Chondrocyte (in vitro differentiated cells): ENCODE measurements at regions not wholly inside any gene's neighbourhood (a gene's known extent, or its start where the extent isn't known, plus 50 kb on each side); places are given as distances from the start of the nearest gene placed in this dataset.
"Not testable (repeated sequence)": the region's sequence is repeated elsewhere in the genome, so short reads cannot be mapped to it uniquely, and the experiment has no call there.

Experiments
- DNase-seq: peaks from one replicate; pipeline ENCODE4 v3.0.0; 2021; ENCODE audit warnings: mixed read lengths, low spot score
- H3K27ac Mint-ChIP-seq: one replicate; pipeline ENCODE4 v1.8.0; 2021; ENCODE audit warnings: mild to moderate bottlenecking, moderate library complexity, mixed read lengths; ENCODE audit not compliant: unreplicated experiment
- H3K27me3 Mint-ChIP-seq: 2 replicates; pipeline ENCODE4 v1.8.0; 2021; ENCODE audit warnings: low read depth, mixed read lengths
- H3K36me3 Mint-ChIP-seq: 2 replicates; pipeline ENCODE4 v1.8.0; 2021; ENCODE audit warnings: low read depth, mixed read lengths
- H3K4me1 Mint-ChIP-seq: 2 replicates; pipeline ENCODE4 v1.8.0; 2021; ENCODE audit warnings: low read depth, mild to moderate bottlenecking, mixed read lengths
- H3K4me3 Mint-ChIP-seq: one replicate; pipeline ENCODE4 v1.8.0; 2021; ENCODE audit warnings: mild to moderate bottlenecking, moderate library complexity, mixed read lengths; ENCODE audit not compliant: unreplicated experiment
- H3K9me3 Mint-ChIP-seq: 2 replicates; pipeline ENCODE4 v1.8.0; 2021; ENCODE audit warnings: low read depth, mixed read lengths
- CTCF ChIP-seq: fragments of 200-600 bp; sonication (generic); IDR thresholded peaks from 2 replicates; pipeline ENCODE4 v1.5.0; 2021; ENCODE audit warnings: antibody characterized with exemption, mild to moderate bottlenecking, moderate library complexity

GRCh38 chr7:142508251-142508650, 241.0 kb upstream of the PRSS1 start:
- no peak for TF ChIP-seq CTCF
- no peaks in the 10 kb centered on the region for H3K36me3 Mint-ChIP-seq
- no peak overlapping the region for H3K4me3 Mint-ChIP-seq
- H3K27ac Mint-ChIP-seq, result no peak overlapping the region
- DNase-seq, result no peak
- H3K4me1 Mint-ChIP-seq, result no peaks in the 10 kb centered on the region
- peaks cover 60% of the 10 kb centered on the region for H3K27me3 Mint-ChIP-seq
- H3K9me3 Mint-ChIP-seq, result no peaks in the 10 kb centered on the region

DNA sequence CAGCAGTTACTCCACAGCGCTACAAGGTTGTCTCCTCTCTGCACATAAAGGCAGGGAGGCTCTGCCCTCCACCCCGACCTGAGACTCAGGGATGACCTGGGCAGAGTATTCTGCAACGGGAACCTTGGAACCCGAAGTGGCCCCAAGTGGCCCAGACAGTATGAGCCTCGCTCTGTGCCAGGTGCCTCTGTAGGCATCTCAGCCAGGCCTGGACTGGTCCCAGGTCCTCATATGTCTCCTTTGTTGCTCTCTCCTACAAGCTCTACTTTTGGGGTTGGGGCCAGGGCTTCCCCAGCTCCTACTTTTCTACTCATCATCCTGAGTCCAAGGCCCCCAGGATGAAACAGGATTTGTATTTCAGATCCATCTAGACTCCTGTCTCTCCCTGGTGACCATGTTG, 241.5 kb upstream of the PRSS1 start:
- H3K36me3 Mint-ChIP-seq, result no peaks in the 10 kb centered on the region
- DNase-seq, result no peak
- no peak for TF ChIP-seq CTCF
- H3K9me3 Mint-ChIP-seq, result no peaks in the 10 kb centered on the region
- no peak overlapping the region for H3K27ac Mint-ChIP-seq
- no peaks in the 10 kb centered on the region for H3K4me1 Mint-ChIP-seq
- H3K27me3 Mint-ChIP-seq, result peaks cover 61% of the 10 kb centered on the region
- no peak overlapping the region for H3K4me3 Mint-ChIP-seq

GRCh38 chr7:142507066-142507465, 242.2 kb upstream of the PRSS1 start:
- H3K27ac Mint-ChIP-seq, DNase-seq, H3K36me3 Mint-ChIP-seq, H3K9me3 Mint-ChIP-seq, H3K4me3 Mint-ChIP-seq, H3K4me1 Mint-ChIP-seq: not testable (repeated sequence)
- H3K27me3 Mint-ChIP-seq, result peaks cover 68% of the 10 kb centered on the region

DNA sequence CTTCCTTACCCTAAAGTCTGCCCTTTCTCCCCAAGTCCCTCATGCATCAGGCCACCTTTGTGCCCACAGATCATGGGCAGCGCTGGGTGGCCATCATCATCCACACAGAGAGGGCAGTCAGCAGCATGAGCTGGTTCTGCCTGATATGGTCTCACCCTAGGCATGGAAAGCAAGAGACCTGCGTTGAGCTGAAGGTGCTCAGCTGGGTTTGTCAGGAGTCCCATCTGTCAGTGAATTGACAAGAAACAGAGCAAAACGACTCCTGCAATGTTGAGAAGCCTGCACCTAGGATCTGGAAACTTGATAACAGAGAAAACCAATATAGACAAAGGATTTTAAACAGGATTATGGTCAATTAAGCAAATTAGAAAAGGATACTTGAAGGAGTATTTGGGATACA, 242.7 kb upstream of the PRSS1 start:
- H3K4me1 Mint-ChIP-seq, result no peaks in the 10 kb centered on the region
- no peak for TF ChIP-seq CTCF
- DNase-seq, result no peak
- H3K4me3 Mint-ChIP-seq, result no peak overlapping the region
- H3K9me3 Mint-ChIP-seq, result no peaks in the 10 kb centered on the region
- H3K27ac Mint-ChIP-seq, result no peak overlapping the region
- no peaks in the 10 kb centered on the region for H3K36me3 Mint-ChIP-seq
- peaks cover 72% of the 10 kb centered on the region for H3K27me3 Mint-ChIP-seq

- H3K27me3 Mint-ChIP-seq, result peaks cover 64% of the 10 kb centered on the region
- not testable (repeated sequence) for H3K27ac Mint-ChIP-seq, H3K9me3 Mint-ChIP-seq, H3K4me1 Mint-ChIP-seq, H3K36me3 Mint-ChIP-seq, H3K4me3 Mint-ChIP-seq, DNase-seq
Observed at GRCh38 chr7:142503949-142504348, 245.3 kb upstream of the PRSS1 start.

GRCh38 chr7:142503036-142503435, 245.2 kb upstream of the PRSS58 start:
- no peak for TF ChIP-seq CTCF
- DNase-seq, result no peak
- H3K9me3 Mint-ChIP-seq, result no peaks in the 10 kb centered on the region
- H3K4me3 Mint-ChIP-seq, result no peak overlapping the region
- peaks cover 6% of the 10 kb centered on the region for H3K4me1 Mint-ChIP-seq
- H3K27me3 Mint-ChIP-seq, result peaks cover 62% of the 10 kb centered on the region
- H3K36me3 Mint-ChIP-seq, result no peaks in the 10 kb centered on the region
- no peak overlapping the region for H3K27ac Mint-ChIP-seq
